HEK293 (cell line): ENCODE measurements at regions not wholly inside any gene's neighbourhood (a gene's known extent, or its start where the extent isn't known, plus 50 kb on each side); places are given as distances from the start of the nearest gene placed in this dataset.

Experiments used
- CTCF ChIA-PET: fragments of 350-600 bp; formaldehyde crosslinking; extraction: SDS; loops from one replicate; lab custom pipeline; 2021; ENCODE audit warnings: antibody characterized with exemption; lab: Yijun Ruan, JAX
- POLR2A ChIA-PET: fragments of 300-600 bp; formaldehyde crosslinking; extraction: SDS; loops from one replicate; lab custom pipeline; 2020; ENCODE audit warnings: antibody characterized with exemption, inconsistent platforms; lab: Yijun Ruan, JAX
- H3K27ac ChIP-seq: fragments of 200-500 bp; sonication (Bioruptor generic); 2 replicates; pipeline ENCODE4 v1.5.1; 2014; ENCODE audit warnings: low read depth, low read length, control low read depth, inconsistent platforms; ENCODE audit errors: extremely low read depth
- H3K36me3 ChIP-seq, 2 experiments: fragments of 200-500 bp in 1 of 2; sonication (Bioruptor generic) in 1 of 2; 1 replicate in 1 of 2; 2 replicates in 1 of 2; pipeline ENCODE4 v1.5.1; 2014 to 2017; ENCODE audit warnings: inconsistent platforms in 2 of 2, low read length in 2 of 2; ENCODE audit not compliant: control insufficient read depth in 2 of 2, insufficient read depth in 1 of 2
- H3K4me1 ChIP-seq: fragments of 200-500 bp; sonication (Bioruptor generic); 2 replicates; pipeline ENCODE4 v1.5.1; 2014; ENCODE audit warnings: mild to moderate bottlenecking, low read length, inconsistent platforms; ENCODE audit not compliant: control insufficient read depth, insufficient read depth
- H3K4me3 ChIP-seq: 2 replicates; pipeline ENCODE4 v1.5.1; 2011; ENCODE audit warnings: low read depth, mild to moderate bottlenecking, control low read depth, low read length, moderate library complexity
- H3K9me3 ChIP-seq: fragments of 200-500 bp; sonication (Bioruptor generic); 2 replicates; pipeline ENCODE4 v1.5.1; 2014; ENCODE audit warnings: low read depth, low read length, inconsistent platforms; ENCODE audit not compliant: control insufficient read depth, insufficient read depth
- BCL11B ChIP-seq: fragments of 450-650 bp; formaldehyde crosslinking; IDR thresholded peaks from 2 replicates; pipeline ENCODE4 v1.5.1; 2016; ENCODE audit warnings: low read depth, missing biosample characterization, missing genetic modification characterization
- BCL6B ChIP-seq: fragments of 450-650 bp; formaldehyde crosslinking; IDR thresholded peaks from 2 replicates; pipeline ENCODE4 v1.5.1; 2017; ENCODE audit warnings: missing biosample characterization, missing genetic modification characterization
- GFI1B ChIP-seq: fragments of 450-650 bp; formaldehyde crosslinking; IDR thresholded peaks from 2 replicates; pipeline ENCODE4 v1.5.1; 2016; ENCODE audit warnings: missing biosample characterization, missing genetic modification characterization
- GLIS2 ChIP-seq: fragments of 450-650 bp; formaldehyde crosslinking; IDR thresholded peaks from 2 replicates; pipeline ENCODE4 v1.5.1; 2016; ENCODE audit warnings: missing biosample characterization, missing genetic modification characterization
- KLF1 ChIP-seq: fragments of 450-650 bp; formaldehyde crosslinking; IDR thresholded peaks from 2 replicates; pipeline ENCODE4 v1.5.1; 2016; ENCODE audit warnings: missing biosample characterization, missing genetic modification characterization
- KLF16 ChIP-seq: fragments of 450-650 bp; formaldehyde crosslinking; IDR thresholded peaks from 2 replicates; pipeline ENCODE4 v1.5.1; 2017; ENCODE audit warnings: missing biosample characterization, missing genetic modification characterization
- PBX3 ChIP-seq: sonication (generic); formaldehyde crosslinking; IDR thresholded peaks from 2 replicates; pipeline ENCODE4 v1.8.1; 2022; ENCODE audit warnings: mild to moderate bottlenecking, moderate library complexity, missing genetic modification reagents
- SCRT2 ChIP-seq: fragments of 450-650 bp; formaldehyde crosslinking; IDR thresholded peaks from 2 replicates; pipeline ENCODE4 v1.5.1; 2016; ENCODE audit warnings: missing biosample characterization, missing genetic modification characterization
- TSHZ1 ChIP-seq: fragments of 450-650 bp; formaldehyde crosslinking; IDR thresholded peaks from 2 replicates; pipeline ENCODE4 v1.5.1; 2016; ENCODE audit warnings: missing biosample characterization, missing genetic modification characterization, borderline replicate concordance
- ZFP37 ChIP-seq: fragments of 450-650 bp; formaldehyde crosslinking; IDR thresholded peaks from 2 replicates; pipeline ENCODE4 v1.5.1; 2016; ENCODE audit warnings: missing biosample characterization, missing genetic modification characterization
- ZNF16 ChIP-seq: fragments of 450-650 bp; formaldehyde crosslinking; IDR thresholded peaks from 2 replicates; pipeline ENCODE4 v1.5.1; 2016; ENCODE audit warnings: low read depth, missing biosample characterization, missing genetic modification characterization
- ZNF362 ChIP-seq: fragments of 450-650 bp; formaldehyde crosslinking; IDR thresholded peaks from 2 replicates; pipeline ENCODE4 v1.5.1; 2016; ENCODE audit warnings: missing biosample characterization, missing genetic modification characterization
- ZNF366 ChIP-seq: fragments of 450-650 bp; formaldehyde crosslinking; conservative IDR thresholded peaks from 2 replicates; pipeline ENCODE4 v1.5.1; 2016; ENCODE audit warnings: missing biosample characterization, missing genetic modification characterization
- ZNF398 ChIP-seq: fragments of 450-650 bp; formaldehyde crosslinking; IDR thresholded peaks from 2 replicates; pipeline ENCODE4 v1.5.1; 2017; ENCODE audit warnings: missing biosample characterization, missing genetic modification characterization
- ZNF416 ChIP-seq: fragments of 450-650 bp; formaldehyde crosslinking; IDR thresholded peaks from 2 replicates; pipeline ENCODE4 v1.5.1; 2016; ENCODE audit warnings: missing biosample characterization, missing genetic modification characterization
- ZNF48 ChIP-seq: fragments of 450-650 bp; formaldehyde crosslinking; IDR thresholded peaks from 2 replicates; pipeline ENCODE4 v1.5.1; 2016; ENCODE audit warnings: missing biosample characterization, missing genetic modification characterization
- ZNF488 ChIP-seq: fragments of 450-650 bp; formaldehyde crosslinking; IDR thresholded peaks from 2 replicates; pipeline ENCODE4 v1.5.1; 2016; ENCODE audit warnings: missing biosample characterization, missing genetic modification characterization
- ZNF707 ChIP-seq: fragments of 450-650 bp; formaldehyde crosslinking; IDR thresholded peaks from 2 replicates; pipeline ENCODE4 v1.5.1; 2016; ENCODE audit warnings: missing biosample characterization, missing genetic modification characterization
- ZNF76 ChIP-seq: fragments of 450-650 bp; formaldehyde crosslinking; IDR thresholded peaks from 2 replicates; pipeline ENCODE4; 2016; ENCODE audit warnings: low read depth, missing biosample characterization, missing genetic modification characterization, borderline replicate concordance
- ZNF792 ChIP-seq: fragments of 450-650 bp; formaldehyde crosslinking; IDR thresholded peaks from 2 replicates; pipeline ENCODE4 v1.5.1; 2016; ENCODE audit warnings: missing biosample characterization, missing genetic modification characterization
- ZSCAN23 ChIP-seq: fragments of 450-650 bp; formaldehyde crosslinking; IDR thresholded peaks from 2 replicates; pipeline ENCODE4 v1.5.1; 2016; ENCODE audit warnings: missing biosample characterization, missing genetic modification characterization
- ZSCAN5A ChIP-seq: fragments of 450-650 bp; formaldehyde crosslinking; IDR thresholded peaks from 2 replicates; pipeline ENCODE4 v1.5.1; 2016; ENCODE audit warnings: missing biosample characterization, missing genetic modification characterization

GRCh38 chr3:135621184-135621920 is 344.2 kb upstream of the PPP2R3A start:
- Histone ChIP-seq H3K9me3 (no peaks in the 10 kb centered on the region), H3K4me1 (no peaks in the 10 kb centered on the region), H3K4me3 (no peak overlapping the region), H3K27ac (no peak overlapping the region), H3K36me3 (no peaks in the 10 kb centered on the region)
- TF ChIP-seq ZFP37 (tag by site-specific recombination) (no peak), ZNF416 (tag by site-specific recombination) (no peak)
- ChIA-PET CTCF (interaction anchor here (0.7 to 1.3 kb wide), 4 partner anchors 12 to 115 kb away, joined by 3 read pairs; no protein-coding TSS in a partner anchor), POLR2A (no interaction called here)

- Histone ChIP-seq H3K4me3 (no peak overlapping the region), H3K9me3 (no peaks in the 10 kb centered on the region), H3K27ac (no peak overlapping the region), H3K36me3 (no peaks in the 10 kb centered on the region), H3K4me1 (no peaks in the 10 kb centered on the region)
- ChIA-PET CTCF (no interaction called here), POLR2A (no interaction called here)
- TF ChIP-seq KLF16 (tag by site-specific recombination): no peak
- no peak for TF ChIP-seq BCL11B (tag by site-specific recombination)
- no peak for TF ChIP-seq ZNF707
- no peak for TF ChIP-seq ZNF792 (tag by site-specific recombination)
- TF ChIP-seq ZNF48 (tag by site-specific recombination): no peak
- no peak for TF ChIP-seq KLF1 (tag by site-specific recombination)
- no peak for TF ChIP-seq GLIS2 (tag by site-specific recombination)
- no peak for TF ChIP-seq ZNF362 (tag by site-specific recombination)
- no peak for TF ChIP-seq SCRT2 (tag by site-specific recombination)
- TF ChIP-seq ZNF76 (tag by site-specific recombination): no peak
- TF ChIP-seq ZNF366: no peak
- no peak for TF ChIP-seq TSHZ1 (tag by site-specific recombination)
- no peak for TF ChIP-seq PBX3 (CRISPR knock-in tag)
- TF ChIP-seq ZSCAN5A (tag by site-specific recombination): no peak
- TF ChIP-seq ZSCAN23 (tag by site-specific recombination): no peak
- TF ChIP-seq ZNF488 (tag by site-specific recombination): no peak
- TF ChIP-seq GFI1B: no peak
- no peak for TF ChIP-seq ZNF398
- TF ChIP-seq ZNF16 (tag by site-specific recombination): no peak
- no peak for TF ChIP-seq BCL6B
Observed at GRCh38 chr3:135622215-135622614, 343.3 kb upstream of the PPP2R3A start.
